Peyer's patch (tissue), 4 donors: ENCODE measurements at regions not wholly inside any gene's neighbourhood (a gene's known extent, or its start where the extent isn't known, plus 50 kb on each side); places are given as distances from the start of the nearest gene placed in this dataset.

Experiments
- POLR2A ChIP-seq, 2 donors: fragments of 450-650 bp; IDR thresholded peaks; one replicate each; pipeline ENCODE4 v1.5.1; 2017; ENCODE audit warnings: antibody characterized with exemption in 2 of 2, mild to moderate bottlenecking in 2 of 2, moderate library complexity in 2 of 2
- TF ChIP-seq, protein P1 (sequence below), 6 experiments: fragments of 450-650 bp in 4 of 6; fragments of 200-600 bp in 2 of 6; sonication (generic) in 1 of 6; IDR thresholded peaks; one replicate each; pipeline ENCODE4 v1.5.1; 2017 to 2019; ENCODE audit warnings: antibody characterized with exemption in 6 of 6, mild to moderate bottlenecking in 3 of 6, moderate library complexity in 1 of 6

DNA sequence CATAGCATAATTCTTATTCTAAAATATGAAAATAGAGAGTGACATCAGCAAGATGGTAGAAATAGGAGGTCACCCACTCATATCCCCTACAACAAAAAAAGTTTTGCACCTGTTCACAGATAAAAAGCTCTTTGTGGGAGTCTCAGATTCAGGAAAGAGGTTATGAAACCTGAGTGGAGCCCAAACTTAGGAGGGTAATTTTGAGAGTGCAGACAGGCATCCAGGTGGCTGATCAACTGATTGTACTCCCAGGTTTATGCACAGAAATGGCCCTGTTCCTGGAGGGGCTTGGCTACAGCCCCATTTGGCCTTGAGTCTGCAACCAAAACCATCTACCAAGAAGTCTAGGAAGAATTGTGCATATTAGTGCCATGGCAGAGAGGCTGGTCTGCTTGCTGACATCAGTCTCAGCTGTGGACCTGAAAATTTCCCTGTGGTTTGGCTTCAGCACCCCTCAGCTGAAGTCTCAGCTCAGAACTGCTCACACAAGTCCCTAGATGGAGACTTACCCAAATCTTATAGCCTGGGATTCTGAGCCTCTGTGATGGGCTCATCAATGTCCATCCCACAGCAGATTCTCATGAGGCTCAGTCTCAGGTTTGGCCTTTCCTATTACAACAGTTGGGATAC lies 291.6 kb downstream of the IL20RB start:
- TF ChIP-seq, protein P1, sequence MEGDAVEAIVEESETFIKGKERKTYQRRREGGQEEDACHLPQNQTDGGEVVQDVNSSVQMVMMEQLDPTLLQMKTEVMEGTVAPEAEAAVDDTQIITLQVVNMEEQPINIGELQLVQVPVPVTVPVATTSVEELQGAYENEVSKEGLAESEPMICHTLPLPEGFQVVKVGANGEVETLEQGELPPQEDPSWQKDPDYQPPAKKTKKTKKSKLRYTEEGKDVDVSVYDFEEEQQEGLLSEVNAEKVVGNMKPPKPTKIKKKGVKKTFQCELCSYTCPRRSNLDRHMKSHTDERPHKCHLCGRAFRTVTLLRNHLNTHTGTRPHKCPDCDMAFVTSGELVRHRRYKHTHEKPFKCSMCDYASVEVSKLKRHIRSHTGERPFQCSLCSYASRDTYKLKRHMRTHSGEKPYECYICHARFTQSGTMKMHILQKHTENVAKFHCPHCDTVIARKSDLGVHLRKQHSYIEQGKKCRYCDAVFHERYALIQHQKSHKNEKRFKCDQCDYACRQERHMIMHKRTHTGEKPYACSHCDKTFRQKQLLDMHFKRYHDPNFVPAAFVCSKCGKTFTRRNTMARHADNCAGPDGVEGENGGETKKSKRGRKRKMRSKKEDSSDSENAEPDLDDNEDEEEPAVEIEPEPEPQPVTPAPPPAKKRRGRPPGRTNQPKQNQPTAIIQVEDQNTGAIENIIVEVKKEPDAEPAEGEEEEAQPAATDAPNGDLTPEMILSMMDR (IDR thresholded peaks at IDR 0.05), result no peak
- no peak for TF ChIP-seq POLR2A (IDR thresholded peaks at IDR 0.05)
